ENCODE measurements at regions not wholly inside any gene's neighbourhood (a gene's known extent, or its start where the extent isn't known, plus 50 kb on each side); places are given as distances from the start of the nearest gene placed in this dataset.

- Histone ChIP-seq H2AFZ (ENCODE audit: low read depth, low read length) (no peak overlapping the region), H3K9ac (replicated peaks; ENCODE audit: extremely low read depth, insufficient read depth, low read length) (no peak overlapping the region), H3K79me2 (ENCODE audit: control insufficient read depth, insufficient read depth, low read length) (no peaks in the 10 kb centered on the region), H4K20me1 (replicated peaks; ENCODE audit: control insufficient read depth, extremely low read depth, insufficient read depth, low read length) (no peaks in the 10 kb centered on the region), H3K27ac (ENCODE audit: insufficient read depth, low read depth, low read length) (no peak overlapping the region), H3K4me2 (ENCODE audit: insufficient read depth, low read length) (no peak overlapping the region), H3K9me1 (replicated peaks; ENCODE audit: control insufficient read depth, extremely low read depth, insufficient read depth, low read length) (no peaks in the 10 kb centered on the region), H3K27me3 (ENCODE audit: control insufficient read depth in 2 of 2, insufficient read depth in 2 of 2, low read length in 2 of 2) (no peaks in the 10 kb centered on the region), H3K4me3 (replicated peaks in 1 of 3; ENCODE audit: insufficient read depth in 1 of 3, low read depth in 1 of 3, low read length in 3 of 3) (no peak overlapping the region), H3K9me3 (replicated peaks; ENCODE audit: control insufficient read depth, insufficient read depth, low read length) (no peaks in the 10 kb centered on the region), H3K36me3 (ENCODE audit: control insufficient read depth in 2 of 2, extremely low read depth in 1 of 2, insufficient read depth in 2 of 2, low read length in 2 of 2) (no peaks in the 10 kb centered on the region), H3K4me1 (ENCODE audit: control insufficient read depth, extremely low read depth, insufficient read depth, low read length) (no peaks in the 10 kb centered on the region)
- no peak for FAIRE-seq
- POLR2A ChIA-PET, result no interaction called here
- no TSS peak for BruUV-seq (replicated peaks)
- CTCF ChIA-PET, result no interaction called here
- DNase-seq (ENCODE audit: low read depth, low spot score), result no peak
- dilution Hi-C loops (cut with MboI; ENCODE audit: extremely low pct_ligation_motif_present, low sequenced_read_pairs), result no loop called here
- TF ChIP-seq POLR2AphosphoS5 (IDR thresholded peaks at IDR 0.05; ENCODE audit: insufficient read depth, low read depth, low read length), result no peak
- no peak for TF ChIP-seq POLR2A (IDR thresholded peaks at IDR 0.05; ENCODE audit: low read depth, low read length)
- no peak for TF ChIP-seq EZH2 (IDR thresholded peaks at IDR 0.05; ENCODE audit: borderline replicate concordance, low read depth, low read length, severe bottlenecking)
- TF ChIP-seq GATA2 (IDR thresholded peaks at IDR 0.05; ENCODE audit: insufficient read depth, insufficient read length, low read depth, low read length), result no peak
- TF ChIP-seq MYC (IDR thresholded peaks at IDR 0.05; ENCODE audit: low read depth, low read length), result no peak
- no peak for TF ChIP-seq FOS (IDR thresholded peaks at IDR 0.05; ENCODE audit: borderline replicate concordance, insufficient read depth, low read length)
- intact Hi-C loops (cut with micrococcal nuclease), result no loop called here
Measured at GRCh38 chr5:162473041-162473714, 405.6 kb downstream of the GABRG2 start.

DNA sequence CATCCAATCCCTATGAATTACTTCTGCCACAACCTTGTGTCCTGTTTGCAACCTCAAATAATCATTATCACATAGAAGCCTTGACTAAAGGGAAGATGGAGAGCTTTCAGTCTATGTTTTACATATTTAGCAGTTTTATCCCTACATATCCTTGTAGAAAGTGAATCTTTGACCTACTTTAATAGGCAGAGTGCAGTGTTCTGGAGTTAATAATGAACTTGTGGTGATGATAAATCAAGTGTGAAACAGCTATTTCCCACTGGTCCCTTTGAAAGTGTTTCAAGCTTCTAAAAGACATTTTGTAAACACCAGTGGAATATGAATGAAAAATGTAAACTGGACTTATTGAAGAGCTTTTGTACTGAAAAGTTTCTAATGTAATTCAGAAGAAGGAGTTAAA lies 406.7 kb downstream of the GABRG2 start:
- H2AFZ ChIP-seq (ENCODE audit: low read depth, low read length), result no peak overlapping the region
- H3K4me2 ChIP-seq (ENCODE audit: insufficient read depth, low read length), result no peak overlapping the region
- no peak for TF ChIP-seq JUN (IDR thresholded peaks at IDR 0.05; ENCODE audit: borderline replicate concordance, insufficient read depth, insufficient read length, low read depth)
- no peak for TF ChIP-seq POLR2AphosphoS5 (IDR thresholded peaks at IDR 0.05; ENCODE audit: insufficient read depth, low read depth, low read length)
- TF ChIP-seq, protein P1, sequence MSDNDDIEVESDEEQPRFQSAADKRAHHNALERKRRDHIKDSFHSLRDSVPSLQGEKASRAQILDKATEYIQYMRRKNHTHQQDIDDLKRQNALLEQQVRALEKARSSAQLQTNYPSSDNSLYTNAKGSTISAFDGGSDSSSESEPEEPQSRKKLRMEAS (IDR thresholded peaks at IDR 0.05; ENCODE audit: insufficient read depth, insufficient read length), result no peak
- TF ChIP-seq EZH2 (IDR thresholded peaks at IDR 0.05; ENCODE audit: borderline replicate concordance, low read depth, low read length, severe bottlenecking), result no peak
- TF ChIP-seq, protein P2, sequence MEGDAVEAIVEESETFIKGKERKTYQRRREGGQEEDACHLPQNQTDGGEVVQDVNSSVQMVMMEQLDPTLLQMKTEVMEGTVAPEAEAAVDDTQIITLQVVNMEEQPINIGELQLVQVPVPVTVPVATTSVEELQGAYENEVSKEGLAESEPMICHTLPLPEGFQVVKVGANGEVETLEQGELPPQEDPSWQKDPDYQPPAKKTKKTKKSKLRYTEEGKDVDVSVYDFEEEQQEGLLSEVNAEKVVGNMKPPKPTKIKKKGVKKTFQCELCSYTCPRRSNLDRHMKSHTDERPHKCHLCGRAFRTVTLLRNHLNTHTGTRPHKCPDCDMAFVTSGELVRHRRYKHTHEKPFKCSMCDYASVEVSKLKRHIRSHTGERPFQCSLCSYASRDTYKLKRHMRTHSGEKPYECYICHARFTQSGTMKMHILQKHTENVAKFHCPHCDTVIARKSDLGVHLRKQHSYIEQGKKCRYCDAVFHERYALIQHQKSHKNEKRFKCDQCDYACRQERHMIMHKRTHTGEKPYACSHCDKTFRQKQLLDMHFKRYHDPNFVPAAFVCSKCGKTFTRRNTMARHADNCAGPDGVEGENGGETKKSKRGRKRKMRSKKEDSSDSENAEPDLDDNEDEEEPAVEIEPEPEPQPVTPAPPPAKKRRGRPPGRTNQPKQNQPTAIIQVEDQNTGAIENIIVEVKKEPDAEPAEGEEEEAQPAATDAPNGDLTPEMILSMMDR (IDR thresholded peaks at IDR 0.05; ENCODE audit: extremely low read depth in 1 of 2, insufficient read depth in 1 of 2, low read depth in 1 of 2, low read length in 2 of 2), result no peak
- TF ChIP-seq GATA2 (IDR thresholded peaks at IDR 0.05; ENCODE audit: insufficient read depth, insufficient read length, low read depth, low read length), result no peak
- TF ChIP-seq POLR2A (IDR thresholded peaks at IDR 0.05; ENCODE audit: low read depth, low read length), result no peak
- no peak for TF ChIP-seq MYC (IDR thresholded peaks at IDR 0.05; ENCODE audit: low read depth, low read length)
- no peak for TF ChIP-seq FOS (IDR thresholded peaks at IDR 0.05; ENCODE audit: borderline replicate concordance, insufficient read depth, low read length)
- FAIRE-seq (no peak), DNase-seq (ENCODE audit: low read depth, low spot score) (no peak)
- H4K20me1 ChIP-seq (replicated peaks; ENCODE audit: control insufficient read depth, extremely low read depth, insufficient read depth, low read length), result no peaks in the 10 kb centered on the region
- no peaks in the 10 kb centered on the region for H3K4me1 ChIP-seq (ENCODE audit: control insufficient read depth, extremely low read depth, insufficient read depth, low read length)
- ChIA-PET POLR2A (no interaction called here), CTCF (no interaction called here)
- H3K9me3 ChIP-seq (replicated peaks; ENCODE audit: control insufficient read depth, insufficient read depth, low read length), result no peaks in the 10 kb centered on the region
- intact Hi-C loops (cut with micrococcal nuclease), result no loop called here
- dilution Hi-C loops (cut with MboI; ENCODE audit: extremely low pct_ligation_motif_present, low sequenced_read_pairs), result no loop called here
- H3K36me3 ChIP-seq (ENCODE audit: control insufficient read depth in 2 of 2, extremely low read depth in 1 of 2, insufficient read depth in 2 of 2, low read length in 2 of 2), result no peaks in the 10 kb centered on the region
- no peaks in the 10 kb centered on the region for H3K79me2 ChIP-seq (ENCODE audit: control insufficient read depth, insufficient read depth, low read length)
- no peaks in the 10 kb centered on the region for H3K9me1 ChIP-seq (replicated peaks; ENCODE audit: control insufficient read depth, extremely low read depth, insufficient read depth, low read length)
- no peak overlapping the region for H3K27ac ChIP-seq (ENCODE audit: insufficient read depth, low read depth, low read length)
- H3K27me3 ChIP-seq (ENCODE audit: control insufficient read depth in 2 of 2, insufficient read depth in 2 of 2, low read length in 2 of 2), result no peaks in the 10 kb centered on the region
- no peak overlapping the region for H3K4me3 ChIP-seq (replicated peaks in 1 of 3; ENCODE audit: insufficient read depth in 1 of 3, low read depth in 1 of 3, low read length in 3 of 3)
- BruUV-seq (replicated peaks), result no TSS peak
- H3K9ac ChIP-seq (replicated peaks; ENCODE audit: extremely low read depth, insufficient read depth, low read length), result no peak overlapping the region

All from endothelial cell of umbilical vein (primary cell).